Pancreas (tissue), 10 donors: ENCODE measurements at regions not wholly inside any gene's neighbourhood (a gene's known extent, or its start where the extent isn't known, plus 50 kb on each side); places are given as distances from the start of the nearest gene placed in this dataset.

ENCODE experiments used
- ATAC-seq, 4 donors: fragments of 200-7000 bp; cut with Tn5 transposase; one replicate each; pipeline versions ENCODE4 v1.8.0 to v1.9.1; 2020; ENCODE audit warnings: mild to moderate bottlenecking in 4 of 4, moderate library complexity in 4 of 4
- DNase-seq, 6 donors: peaks; one replicate each; pipeline ENCODE4 v3.0.0-alpha.2; 2020
- FAIRE-seq: peaks from 2 replicates; lab custom pipeline; 2012; peaks lifted over from hg19 to GRCh38; lab: Jason Lieb, UNC
- H3K27ac ChIP-seq, 4 donors: fragments of 200-600 bp; sonication (generic); 1 replicate in 3 of 4; 2 replicates in 1 of 4; pipeline versions ENCODE4 v1.5.0 to v1.8.0; 2020
- H3K27me3 ChIP-seq, 4 donors: fragments of 200-600 bp; one replicate each; pipeline ENCODE4 v1.8.0; 2021
- H3K36me3 ChIP-seq, 3 donors: fragments of 200-600 bp; sonication (generic) in 1 of 3; one replicate each; pipeline versions ENCODE4 v1.5.0 to v1.8.0; 2020 to 2021
- H3K4me1 ChIP-seq, 3 donors: fragments of 200-600 bp; one replicate each; pipeline ENCODE4 v1.8.0; 2021
- H3K4me3 ChIP-seq, 4 donors: fragments of 200-600 bp; sonication (generic) in 2 of 4; one replicate each; pipeline versions ENCODE4 v1.5.0 to v1.8.0; 2020 to 2021
- H3K9me3 ChIP-seq, 4 donors: fragments of 200-600 bp; one replicate each; pipeline ENCODE4 v1.8.0; 2021
- CTCF ChIP-seq, 4 donors: fragments of 200-600 bp; sonication (generic) in 3 of 4; IDR thresholded peaks; one replicate each; pipeline versions ENCODE4 v1.5.0 to v1.8.0; 2021; ENCODE audit warnings: antibody characterized with exemption in 4 of 4
- WGBS, 2 donors: extraction: QIAGEN DNeasy Blood & Tissue Kit; methylation state at CpG; one replicate each; pipeline ENCODE4 v1.1.7; 2013; 5-methylcytosine and 5-hydroxymethylcytosine counted together
- intact Hi-C, 3 donors: fragments of 100-400 bp; cut with DNase I; formaldehyde crosslinking; loops; one replicate each; pipeline versions ENCODE4 v1.11.1 to v1.14.2; 2022
- donor health status: healthy with polysubstance abuse.
- donor health status: DM: no; HTN: no; CAD: no; lungs with moderate emphysema.
- donor health status: DM: no; HTN: no; CAD: no.
- donor health status: control.
- donor health status: control.
- donor health status: Bipolar disorder and iron deficiency.
- donor health status: DM: yes; HTN: yes; CAD: no.
- donor health status: DM: no; HTN: no; CAD: no.
- donor health status: DM: no; HTN: no; CAD: no.
- donor health status: DM: yes; HTN: yes; CAD: no.

- H3K4me1 ChIP-seq = no peaks in the 10 kb centered on the region
- FAIRE-seq (no peak), ATAC-seq (no peak), DNase-seq (no peak)
- no peak overlapping the region for H3K27ac ChIP-seq
- no peaks in the 10 kb centered on the region for H3K27me3 ChIP-seq
- no peaks in the 10 kb centered on the region for H3K9me3 ChIP-seq
- no peaks in the 10 kb centered on the region for H3K36me3 ChIP-seq
- TF ChIP-seq CTCF (IDR thresholded peaks at IDR 0.05) = no peak
- intact Hi-C loops = no loop called here
- H3K4me3 ChIP-seq = no peak overlapping the region
- 59 to 61% methylated on average over 2 of the region's 2 CpGs for WGBS, 2 donors
Observed at GRCh38 chr4:35229021-35229420, 1015.3 kb downstream of the ARAP2 start.

- ATAC-seq = no peak
Observed at GRCh38 chr4:35237924-35238323, 1006.4 kb downstream of the ARAP2 start.

GRCh38 chr4:35238793-35239192 is 1005.5 kb downstream of the ARAP2 start:
- Histone ChIP-seq H3K36me3 (no peaks in the 10 kb centered on the region), H3K4me1 (no peaks in the 10 kb centered on the region), H3K4me3 (no peak overlapping the region), H3K9me3 (no peaks in the 10 kb centered on the region), H3K27ac (no peak overlapping the region), H3K27me3 (no peaks in the 10 kb centered on the region)
- no peak for ATAC-seq
- no peak for DNase-seq
- intact Hi-C loops = no loop called here
- FAIRE-seq = no peak
- TF ChIP-seq CTCF (IDR thresholded peaks at IDR 0.05) = no peak

More at GRCh38 chr4:35237924-35238323, 1006.4 kb downstream of the ARAP2 start:
- FAIRE-seq = no peak
- no peak for DNase-seq
- Histone ChIP-seq H3K36me3 (no peaks in the 10 kb centered on the region), H3K4me3 (no peak overlapping the region), H3K9me3 (no peaks in the 10 kb centered on the region), H3K27ac (no peak overlapping the region), H3K4me1 (no peaks in the 10 kb centered on the region), H3K27me3 (no peaks in the 10 kb centered on the region)
- intact Hi-C loops = no loop called here
- WGBS, 2 donors = 34 to 46% methylated on average over 4 of the region's 4 CpGs
- no peak for TF ChIP-seq CTCF (IDR thresholded peaks at IDR 0.05)

- TF ChIP-seq CTCF (IDR thresholded peaks at IDR 0.05) = no peak
- DNase-seq (no peak), ATAC-seq (no peak), FAIRE-seq (no peak)
- intact Hi-C loops = no loop called here
- Histone ChIP-seq H3K27me3 (peaks cover 0 to 2% (median 0%) of the 10 kb centered on the region in 4 donors), H3K36me3 (no peaks in the 10 kb centered on the region), H3K27ac (no peak overlapping the region), H3K9me3 (no peaks in the 10 kb centered on the region), H3K4me3 (no peak overlapping the region), H3K4me1 (no peaks in the 10 kb centered on the region)
- WGBS, 2 donors = 83 to 98% methylated on average over 1 of the region's 1 CpG
Observed at GRCh38 chr4:35246493-35246892, 997.8 kb downstream of the ARAP2 start.

- H3K27ac ChIP-seq = no peak overlapping the region
- ATAC-seq (no peak), FAIRE-seq (no peak), DNase-seq (no peak)
- WGBS, 2 donors = 5 to 7% methylated on average over 3 of the region's 3 CpGs
- no peak for TF ChIP-seq CTCF (IDR thresholded peaks at IDR 0.05)
- H3K36me3 ChIP-seq = no peaks in the 10 kb centered on the region
- no peaks in the 10 kb centered on the region for H3K9me3 ChIP-seq
- intact Hi-C loops = no loop called here
- H3K27me3 ChIP-seq = peaks cover 0 to 2% (median 0%) of the 10 kb centered on the region in 4 donors
- no peaks in the 10 kb centered on the region for H3K4me1 ChIP-seq
- H3K4me3 ChIP-seq = no peak overlapping the region
Observed at GRCh38 chr4:35247047-35247446, 997.3 kb downstream of the ARAP2 start.
